ENCODE measurements at regions not wholly inside any gene's neighbourhood (a gene's known extent, or its start where the extent isn't known, plus 50 kb on each side); places are given as distances from the start of the nearest gene placed in this dataset.

GRCh38 chr21:15552914-15553494 lies 176.8 kb upstream of the USP25 start:
- Histone ChIP-seq H3K4me3 (no peak overlapping the region), H4K20me1 (replicated peaks; ENCODE audit: insufficient read depth) (no peaks in the 10 kb centered on the region), H3K36me3 (ENCODE audit: insufficient read depth) (no peaks in the 10 kb centered on the region), H3K4me1 (ENCODE audit: insufficient read depth) (no peaks in the 10 kb centered on the region), H2AFZ (no peak overlapping the region), H3K27me3 (ENCODE audit: insufficient read depth) (no peaks in the 10 kb centered on the region), H3K79me2 (replicated peaks; ENCODE audit: insufficient read depth) (no peaks in the 10 kb centered on the region), H3F3A (replicated peaks; ENCODE audit: low read depth) (no peaks in the 10 kb centered on the region), H3K27ac (ENCODE audit: low read depth) (no peak overlapping the region), H3K4me2 (no peak overlapping the region), H3K9me2 (ENCODE audit: insufficient read depth) (no peaks in the 10 kb centered on the region)
- peaks cover 13% of the 10 kb centered on the region; the same call in 2 of the 3 replicates for H3K9me3 Mint-ChIP-seq
- no peak for TF ChIP-seq POLR2AphosphoS5 (IDR thresholded peaks at IDR 0.05; ENCODE audit: low read depth)
- TF ChIP-seq, protein P1, sequence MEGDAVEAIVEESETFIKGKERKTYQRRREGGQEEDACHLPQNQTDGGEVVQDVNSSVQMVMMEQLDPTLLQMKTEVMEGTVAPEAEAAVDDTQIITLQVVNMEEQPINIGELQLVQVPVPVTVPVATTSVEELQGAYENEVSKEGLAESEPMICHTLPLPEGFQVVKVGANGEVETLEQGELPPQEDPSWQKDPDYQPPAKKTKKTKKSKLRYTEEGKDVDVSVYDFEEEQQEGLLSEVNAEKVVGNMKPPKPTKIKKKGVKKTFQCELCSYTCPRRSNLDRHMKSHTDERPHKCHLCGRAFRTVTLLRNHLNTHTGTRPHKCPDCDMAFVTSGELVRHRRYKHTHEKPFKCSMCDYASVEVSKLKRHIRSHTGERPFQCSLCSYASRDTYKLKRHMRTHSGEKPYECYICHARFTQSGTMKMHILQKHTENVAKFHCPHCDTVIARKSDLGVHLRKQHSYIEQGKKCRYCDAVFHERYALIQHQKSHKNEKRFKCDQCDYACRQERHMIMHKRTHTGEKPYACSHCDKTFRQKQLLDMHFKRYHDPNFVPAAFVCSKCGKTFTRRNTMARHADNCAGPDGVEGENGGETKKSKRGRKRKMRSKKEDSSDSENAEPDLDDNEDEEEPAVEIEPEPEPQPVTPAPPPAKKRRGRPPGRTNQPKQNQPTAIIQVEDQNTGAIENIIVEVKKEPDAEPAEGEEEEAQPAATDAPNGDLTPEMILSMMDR (conservative IDR thresholded peaks at IDR 0.05; ENCODE audit: low read depth in 2 of 2) = peak; percentile 38 to 71; a peak in 3 of 4 replicates
- ATAC-seq = peak; percentile 40; the same call in 2 of the 3 replicates
- H3K27ac Mint-ChIP-seq = no peak overlapping the region
- H3K36me3 Mint-ChIP-seq (ENCODE audit: low read depth) = peaks cover 12% of the 10 kb centered on the region
- no peaks in the 10 kb centered on the region for H3K27me3 Mint-ChIP-seq (ENCODE audit: insufficient read depth, low read depth, poor library complexity)
- DNase-seq (ENCODE audit: low spot score) = peak; percentile 45
- H3K4me1 Mint-ChIP-seq = peaks cover 10% of the 10 kb centered on the region; the same call in 2 of the 3 replicates
- no peak overlapping the region for H3K4me3 Mint-ChIP-seq

- ATAC-seq = no peak
- Mint-ChIP-seq H3K36me3 (ENCODE audit: low read depth) (peaks cover 15% of the 10 kb centered on the region), H3K27me3 (ENCODE audit: insufficient read depth, low read depth, poor library complexity) (no peaks in the 10 kb centered on the region), H3K4me1 (peaks cover 28% of the 10 kb centered on the region), H3K9me3 (peaks cover 15% of the 10 kb centered on the region; the same call in 2 of the 3 replicates), H3K27ac (no peak overlapping the region), H3K4me3 (no peak overlapping the region)
- Histone ChIP-seq H3F3A (replicated peaks; ENCODE audit: low read depth) (no peaks in the 10 kb centered on the region), H4K20me1 (replicated peaks; ENCODE audit: insufficient read depth) (no peaks in the 10 kb centered on the region), H3K4me3 (no peak overlapping the region), H3K9me2 (ENCODE audit: insufficient read depth) (no peaks in the 10 kb centered on the region; the same call in none of the 2 replicates), H3K4me2 (no peak overlapping the region), H3K4me1 (ENCODE audit: insufficient read depth) (peaks cover 20% of the 10 kb centered on the region), H3K27me3 (ENCODE audit: insufficient read depth) (no peaks in the 10 kb centered on the region), H2AFZ (no peak overlapping the region), H3K27ac (ENCODE audit: low read depth) (no peak overlapping the region), H3K36me3 (ENCODE audit: insufficient read depth) (no peaks in the 10 kb centered on the region; the same call in 1 of the 2 replicates), H3K79me2 (replicated peaks; ENCODE audit: insufficient read depth) (no peaks in the 10 kb centered on the region)
- no peak for DNase-seq (ENCODE audit: low spot score)
- TF ChIP-seq EZH2 (IDR thresholded peaks at IDR 0.05; ENCODE audit: low read depth, unreplicated experiment) = no peak
- no peak for TF ChIP-seq CREB1 (CRISPR knock-in tag; IDR thresholded peaks at IDR 0.05; ENCODE audit: low read depth)
- TF ChIP-seq ETS1 (IDR thresholded peaks at IDR 0.05) = no peak
- TF ChIP-seq NANOG (IDR thresholded peaks at IDR 0.05; ENCODE audit: borderline replicate concordance) = no peak
- TF ChIP-seq STAT1 (IDR thresholded peaks at IDR 0.05; ENCODE audit: unreplicated experiment) = no peak
- TF ChIP-seq EZH2phosphoT487 (IDR thresholded peaks at IDR 0.05; ENCODE audit: unreplicated experiment) = no peak
- no peak for TF ChIP-seq POLR2AphosphoS5 (IDR thresholded peaks at IDR 0.05; ENCODE audit: low read depth)
- no peak for TF ChIP-seq JUNB (IDR thresholded peaks at IDR 0.05; ENCODE audit: unreplicated experiment)
- TF ChIP-seq, protein P2, sequence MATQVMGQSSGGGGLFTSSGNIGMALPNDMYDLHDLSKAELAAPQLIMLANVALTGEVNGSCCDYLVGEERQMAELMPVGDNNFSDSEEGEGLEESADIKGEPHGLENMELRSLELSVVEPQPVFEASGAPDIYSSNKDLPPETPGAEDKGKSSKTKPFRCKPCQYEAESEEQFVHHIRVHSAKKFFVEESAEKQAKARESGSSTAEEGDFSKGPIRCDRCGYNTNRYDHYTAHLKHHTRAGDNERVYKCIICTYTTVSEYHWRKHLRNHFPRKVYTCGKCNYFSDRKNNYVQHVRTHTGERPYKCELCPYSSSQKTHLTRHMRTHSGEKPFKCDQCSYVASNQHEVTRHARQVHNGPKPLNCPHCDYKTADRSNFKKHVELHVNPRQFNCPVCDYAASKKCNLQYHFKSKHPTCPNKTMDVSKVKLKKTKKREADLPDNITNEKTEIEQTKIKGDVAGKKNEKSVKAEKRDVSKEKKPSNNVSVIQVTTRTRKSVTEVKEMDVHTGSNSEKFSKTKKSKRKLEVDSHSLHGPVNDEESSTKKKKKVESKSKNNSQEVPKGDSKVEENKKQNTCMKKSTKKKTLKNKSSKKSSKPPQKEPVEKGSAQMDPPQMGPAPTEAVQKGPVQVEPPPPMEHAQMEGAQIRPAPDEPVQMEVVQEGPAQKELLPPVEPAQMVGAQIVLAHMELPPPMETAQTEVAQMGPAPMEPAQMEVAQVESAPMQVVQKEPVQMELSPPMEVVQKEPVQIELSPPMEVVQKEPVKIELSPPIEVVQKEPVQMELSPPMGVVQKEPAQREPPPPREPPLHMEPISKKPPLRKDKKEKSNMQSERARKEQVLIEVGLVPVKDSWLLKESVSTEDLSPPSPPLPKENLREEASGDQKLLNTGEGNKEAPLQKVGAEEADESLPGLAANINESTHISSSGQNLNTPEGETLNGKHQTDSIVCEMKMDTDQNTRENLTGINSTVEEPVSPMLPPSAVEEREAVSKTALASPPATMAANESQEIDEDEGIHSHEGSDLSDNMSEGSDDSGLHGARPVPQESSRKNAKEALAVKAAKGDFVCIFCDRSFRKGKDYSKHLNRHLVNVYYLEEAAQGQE (IDR thresholded peaks at IDR 0.05; ENCODE audit: unreplicated experiment) = no peak
- TF ChIP-seq ZNF114 (CRISPR knock-in tag; IDR thresholded peaks at IDR 0.05) = no peak
- TF ChIP-seq ZNF331 (CRISPR knock-in tag; IDR thresholded peaks at IDR 0.05; ENCODE audit: low read depth) = no peak
Measured at GRCh38 chr21:15557925-15558324, 171.9 kb upstream of the USP25 start.

Data from GM23338 (cell line).